Natural killer cell (primary cell): ENCODE measurements at regions not wholly inside any gene's neighbourhood (a gene's known extent, or its start where the extent isn't known, plus 50 kb on each side); places are given as distances from the start of the nearest gene placed in this dataset.
"Not testable (repeated sequence)": the region's sequence is repeated elsewhere in the genome, so short reads cannot be mapped to it uniquely, and the experiment has no call there.

Source experiments
- ATAC-seq, 3 donors: fragments of 150-1000 bp in 2 of 3; fragments of 200-7000 bp in 1 of 3; cut with Tn5 transposase; 1 replicate in 1 of 3; 2 replicates in 2 of 3; pipeline ENCODE4 v1.10.0; 2021; ENCODE audit warnings: mild to moderate bottlenecking in 2 of 3, moderate library complexity in 2 of 3
- DNase-seq, 2 donors: peaks; one replicate each; pipeline versions ENCODE4 v3.0.0 to v3.0.0-alpha.2; 2013 to 2021; ENCODE audit warnings: mixed read lengths in 1 of 2
- H3K27ac ChIP-seq: one replicate; pipeline ENCODE4 v1.5.1; 2013; ENCODE audit warnings: mild to moderate bottlenecking, low read length
- H3K27me3 ChIP-seq: one replicate; pipeline ENCODE4 v1.6.1; 2013; ENCODE audit warnings: low read length; ENCODE audit not compliant: control insufficient read depth, insufficient read depth
- H3K36me3 ChIP-seq: one replicate; pipeline ENCODE4 v1.6.1; 2013; ENCODE audit warnings: low read length; ENCODE audit not compliant: control insufficient read depth, insufficient read depth
- H3K4me1 ChIP-seq: one replicate; pipeline ENCODE4 v1.6.1; 2013; ENCODE audit warnings: low read length; ENCODE audit not compliant: control insufficient read depth, insufficient read depth
- H3K4me3 ChIP-seq: one replicate; pipeline ENCODE4 v1.5.1; 2013; ENCODE audit warnings: low read length
- H3K9me3 ChIP-seq: one replicate; pipeline ENCODE4 v1.6.1; 2013; ENCODE audit warnings: low read length; ENCODE audit not compliant: control insufficient read depth, insufficient read depth
- H3K27ac Mint-ChIP-seq, 2 donors: one replicate each; pipeline ENCODE4 v1.8.0; 2022; ENCODE audit warnings: mild to moderate bottlenecking in 2 of 2, mixed read lengths in 2 of 2, moderate library complexity in 1 of 2
- H3K27me3 Mint-ChIP-seq, 2 donors: one replicate each; pipeline ENCODE4 v1.8.0; 2022; ENCODE audit warnings: low read depth in 2 of 2, mixed read lengths in 2 of 2
- H3K36me3 Mint-ChIP-seq: one replicate; pipeline ENCODE4 v1.8.0; 2022; ENCODE audit warnings: mixed read lengths
- H3K4me1 Mint-ChIP-seq, 2 donors: one replicate each; pipeline ENCODE4 v1.8.0; 2022; ENCODE audit warnings: mixed read lengths in 2 of 2
- H3K4me3 Mint-ChIP-seq: one replicate; pipeline ENCODE4 v1.8.0; 2022; ENCODE audit warnings: mild to moderate bottlenecking, moderate library complexity, mixed read lengths
- H3K9me3 Mint-ChIP-seq, 2 donors: one replicate each; pipeline ENCODE4 v1.8.0; 2022; ENCODE audit warnings: mixed read lengths in 2 of 2
- CTCF ChIP-seq: fragments of 200-600 bp; IDR thresholded peaks from one replicate; pipeline ENCODE4 v1.8.0; 2022; ENCODE audit warnings: antibody characterized with exemption
- WGBS: methylation state at CpG from one replicate; pipeline ENCODE4 v1.1.7; 2013; ENCODE audit warnings: missing lambda C conversion rate; ENCODE audit not compliant: insufficient coverage; 5-methylcytosine and 5-hydroxymethylcytosine counted together
- intact Hi-C: fragments of 100-400 bp; cut with micrococcal nuclease; formaldehyde crosslinking; loops from one replicate; pipeline ENCODE4 v1.14.2; 2022

- peaks cover 6 to 7% of the 10 kb centered on the region in 2 donors for H3K4me1 Mint-ChIP-seq
- intact Hi-C loops, result no loop called here
- H3K27me3 ChIP-seq, result peaks cover 14% of the 10 kb centered on the region
- peaks cover 6% of the 10 kb centered on the region for H3K36me3 Mint-ChIP-seq
- no peak overlapping the region for H3K27ac Mint-ChIP-seq
- no peaks in the 10 kb centered on the region for H3K9me3 Mint-ChIP-seq
- H3K4me3 Mint-ChIP-seq, result no peak overlapping the region
- 96% methylated on average over 6 of the region's 6 CpGs for WGBS
- ATAC-seq, result no peak
- no peaks in the 10 kb centered on the region for H3K36me3 ChIP-seq
- H3K4me3 ChIP-seq, result no peak overlapping the region
- H3K9me3 ChIP-seq, result no peaks in the 10 kb centered on the region
- no peak overlapping the region for H3K27ac ChIP-seq
- no peaks in the 10 kb centered on the region for H3K4me1 ChIP-seq
- peaks cover 31 to 34% of the 10 kb centered on the region in 2 donors for H3K27me3 Mint-ChIP-seq
- no peak for DNase-seq
- TF ChIP-seq CTCF, result no peak
Observed at GRCh38 chr6:27747637-27748036, 164.6 kb downstream of the OR2B2 start.

- not testable (repeated sequence) for ATAC-seq, H3K9me3 Mint-ChIP-seq
Observed at GRCh38 chr6:27746860-27747259, 165.3 kb downstream of the OR2B2 start.

GRCh38 chr6:27743787-27744186, 168.4 kb downstream of the OR2B2 start:
- Histone ChIP-seq H3K27ac (no peak overlapping the region), H3K9me3 (no peaks in the 10 kb centered on the region), H3K4me3 (no peak overlapping the region), H3K27me3 (peaks cover 15% of the 10 kb centered on the region), H3K4me1 (no peaks in the 10 kb centered on the region), H3K36me3 (no peaks in the 10 kb centered on the region)
- Mint-ChIP-seq H3K27me3 (peaks cover 32 to 35% of the 10 kb centered on the region in 2 donors), H3K4me3 (no peak overlapping the region), H3K4me1 (peaks cover 3% of the 10 kb centered on the region in 2 donors), H3K27ac (no peak overlapping the region), H3K9me3 (no peaks in the 10 kb centered on the region), H3K36me3 (no peaks in the 10 kb centered on the region)
- DNase-seq (no peak), ATAC-seq (no peak)
- no peak for TF ChIP-seq CTCF
- WGBS, result 25% methylated on average over 7 of the region's 7 CpGs
- intact Hi-C loops, result no loop called here

More at GRCh38 chr6:27746860-27747259, 165.3 kb downstream of the OR2B2 start:
- intact Hi-C loops, H3K36me3 ChIP-seq, DNase-seq, H3K27ac Mint-ChIP-seq, H3K27ac ChIP-seq, H3K4me1 ChIP-seq, H3K9me3 ChIP-seq, H3K4me3 Mint-ChIP-seq, H3K4me3 ChIP-seq, H3K4me1 Mint-ChIP-seq, H3K36me3 Mint-ChIP-seq: not testable (repeated sequence)
- H3K27me3 Mint-ChIP-seq, result peaks cover 32 to 34% of the 10 kb centered on the region in 2 donors
- peaks cover 15% of the 10 kb centered on the region for H3K27me3 ChIP-seq
- WGBS, result 58% methylated on average over 3 of the region's 4 CpGs

- H3K36me3 ChIP-seq, result no peaks in the 10 kb centered on the region
- peaks cover 27 to 36% of the 10 kb centered on the region in 2 donors for H3K27me3 Mint-ChIP-seq
- TF ChIP-seq CTCF, result no peak
- no peak for DNase-seq
- H3K36me3 Mint-ChIP-seq, result no peaks in the 10 kb centered on the region
- peaks cover 6% of the 10 kb centered on the region for H3K4me1 ChIP-seq
- no peak overlapping the region for H3K27ac Mint-ChIP-seq
- H3K9me3 Mint-ChIP-seq, result no peaks in the 10 kb centered on the region
- no peak for ATAC-seq
- no peak overlapping the region for H3K4me3 ChIP-seq
- H3K27me3 ChIP-seq, result peaks cover 15% of the 10 kb centered on the region
- H3K4me3 Mint-ChIP-seq, result no peak overlapping the region
- intact Hi-C loops, result no loop called here
- WGBS, result 74% methylated on average over 10 of the region's 10 CpGs
- H3K27ac ChIP-seq, result no peak overlapping the region
- H3K9me3 ChIP-seq, result no peaks in the 10 kb centered on the region
- peaks cover 8 to 9% of the 10 kb centered on the region in 2 donors for H3K4me1 Mint-ChIP-seq
Observed at GRCh38 chr6:27742833-27743573, 169.2 kb downstream of the OR2B2 start.

- Mint-ChIP-seq H3K4me1 (peaks cover 13 to 15% of the 10 kb centered on the region in 2 donors), H3K27me3 (peaks cover 32 to 43% of the 10 kb centered on the region in 2 donors), H3K4me3 (peak overlapping the region; percentile 21)
- ATAC-seq, intact Hi-C loops, H3K4me3 ChIP-seq, H3K36me3 ChIP-seq, H3K9me3 ChIP-seq, H3K4me1 ChIP-seq, H3K9me3 Mint-ChIP-seq, H3K27ac ChIP-seq, H3K36me3 Mint-ChIP-seq, H3K27ac Mint-ChIP-seq, DNase-seq: not testable (repeated sequence)
- WGBS, result 95% methylated on average over 6 of the region's 8 CpGs
- peaks cover 11% of the 10 kb centered on the region for H3K27me3 ChIP-seq
Observed at GRCh38 chr6:27739902-27740301, 172.3 kb downstream of the OR2B2 start.
